Stomach (tissue), 8 donors: ENCODE measurements at regions not wholly inside any gene's neighbourhood (a gene's known extent, or its start where the extent isn't known, plus 50 kb on each side); places are given as distances from the start of the nearest gene placed in this dataset.

ENCODE experiments used
- DNase-seq, 2 donors: peaks; one replicate each; pipeline versions ENCODE4 v3.0.0 to v3.0.0-alpha.2; 2013 to 2019
- H3K27ac ChIP-seq, 5 donors: fragments of 200-600 bp in 4 of 5; sonication (generic) in 4 of 5; one replicate each; pipeline ENCODE4 v1.5.1; 2013 to 2019; ENCODE audit warnings: mild to moderate bottlenecking in 1 of 5, moderate library complexity in 1 of 5
- H3K27me3 ChIP-seq, 3 donors: fragments of 200-600 bp; sonication (generic); one replicate each; pipeline ENCODE4 v1.5.1; 2017 to 2019; ENCODE audit warnings: mixed run types in 1 of 3
- H3K36me3 ChIP-seq, 4 donors: fragments of 200-600 bp; sonication (generic); 1 replicate in 3 of 4; 2 replicates in 1 of 4; pipeline ENCODE4 v1.5.1; 2016 to 2019
- H3K4me1 ChIP-seq, 4 donors: fragments of 200-600 bp; sonication (generic); one replicate each; pipeline ENCODE4 v1.5.1; 2016 to 2019
- H3K4me3 ChIP-seq, 4 donors: fragments of 200-600 bp; sonication (generic) in 3 of 4; one replicate each; pipeline ENCODE4 v1.5.1; 2016 to 2019; ENCODE audit warnings: mild to moderate bottlenecking in 1 of 4
- H3K9me3 ChIP-seq, 4 donors: fragments of 200-600 bp; sonication (generic); one replicate each; pipeline ENCODE4 v1.5.1; 2016 to 2019
- EP300 ChIP-seq: sonication (generic); formaldehyde crosslinking; IDR thresholded peaks from one replicate; pipeline ENCODE4 v1.6.1; 2017; ENCODE audit warnings: antibody characterized with exemption
- POLR2A ChIP-seq, 4 donors: fragments of 450-650 bp; IDR thresholded peaks; one replicate each; pipeline ENCODE4 v1.6.1; 2016; ENCODE audit warnings: antibody characterized with exemption in 4 of 4, control low read depth in 2 of 4, mild to moderate bottlenecking in 1 of 4, moderate library complexity in 1 of 4
- POLR2AphosphoS5 ChIP-seq, 3 donors: sonication (generic); formaldehyde crosslinking; IDR thresholded peaks; one replicate each; pipeline ENCODE4 v1.6.1; 2016; ENCODE audit warnings: antibody characterized with exemption in 3 of 3
- WGBS, 5 donors: extraction: QIAGEN DNeasy Blood & Tissue Kit in 3 of 5; methylation state at CpG; one replicate each; pipeline versions ENCODE4 v1.1.5 to v1.1.7; 2013 to 2018; 5-methylcytosine and 5-hydroxymethylcytosine counted together
- intact Hi-C: fragments of 100-400 bp; cut with DNase I; formaldehyde crosslinking; loops from one replicate; pipeline ENCODE4 v1.15.1; 2023; ENCODE audit warnings: low total_unique reads
- TF ChIP-seq, protein P1 (sequence below), 7 experiments: fragments of 450-650 bp in 4 of 7; fragments of 200-600 bp in 3 of 7; sonication (generic) in 3 of 7; IDR thresholded peaks; one replicate each; pipeline ENCODE4 v1.5.1; 2016 to 2019; ENCODE audit warnings: antibody characterized with exemption in 7 of 7, control low read depth in 2 of 7, mild to moderate bottlenecking in 1 of 7
- donor health status: healthy with polysubstance abuse.
- donor health status: Bipolar disorder and iron deficiency.
- donor health status: healthy.

DNA sequence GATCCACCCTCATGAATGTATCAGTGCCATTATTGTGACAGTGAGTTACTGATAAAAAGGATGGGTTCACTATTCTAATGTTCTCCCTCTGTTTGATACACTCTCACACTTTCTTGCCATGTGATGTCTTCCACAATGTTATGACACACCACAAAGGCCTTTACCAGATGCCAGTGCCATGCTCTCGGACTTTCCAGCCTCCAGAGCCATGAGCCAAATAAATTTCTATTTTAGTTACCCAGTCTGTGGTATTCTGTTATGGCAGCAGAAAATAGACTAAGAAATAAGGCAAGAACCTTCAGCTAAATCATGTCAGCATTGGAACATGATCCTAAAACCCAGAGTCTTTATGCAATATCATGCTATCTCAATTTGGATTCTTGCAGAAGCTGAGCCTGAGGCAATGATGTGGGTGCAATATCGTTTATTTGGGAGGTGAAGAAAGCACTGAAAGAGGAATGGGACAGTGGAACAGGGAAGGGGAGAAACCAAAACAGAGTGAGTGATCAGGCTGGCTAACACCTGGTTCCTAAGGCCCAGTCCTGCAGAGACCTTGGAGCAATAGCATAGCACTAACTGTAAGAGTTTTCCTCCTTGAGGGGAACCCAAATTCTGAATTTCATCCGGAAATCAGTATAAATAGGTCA lies 130.4 kb upstream of the LRFN2 start:
- TF ChIP-seq EP300, result no peak
- TF ChIP-seq, protein P1, sequence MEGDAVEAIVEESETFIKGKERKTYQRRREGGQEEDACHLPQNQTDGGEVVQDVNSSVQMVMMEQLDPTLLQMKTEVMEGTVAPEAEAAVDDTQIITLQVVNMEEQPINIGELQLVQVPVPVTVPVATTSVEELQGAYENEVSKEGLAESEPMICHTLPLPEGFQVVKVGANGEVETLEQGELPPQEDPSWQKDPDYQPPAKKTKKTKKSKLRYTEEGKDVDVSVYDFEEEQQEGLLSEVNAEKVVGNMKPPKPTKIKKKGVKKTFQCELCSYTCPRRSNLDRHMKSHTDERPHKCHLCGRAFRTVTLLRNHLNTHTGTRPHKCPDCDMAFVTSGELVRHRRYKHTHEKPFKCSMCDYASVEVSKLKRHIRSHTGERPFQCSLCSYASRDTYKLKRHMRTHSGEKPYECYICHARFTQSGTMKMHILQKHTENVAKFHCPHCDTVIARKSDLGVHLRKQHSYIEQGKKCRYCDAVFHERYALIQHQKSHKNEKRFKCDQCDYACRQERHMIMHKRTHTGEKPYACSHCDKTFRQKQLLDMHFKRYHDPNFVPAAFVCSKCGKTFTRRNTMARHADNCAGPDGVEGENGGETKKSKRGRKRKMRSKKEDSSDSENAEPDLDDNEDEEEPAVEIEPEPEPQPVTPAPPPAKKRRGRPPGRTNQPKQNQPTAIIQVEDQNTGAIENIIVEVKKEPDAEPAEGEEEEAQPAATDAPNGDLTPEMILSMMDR (IDR thresholded peaks at IDR 0.05), result no peak
- TF ChIP-seq POLR2A (IDR thresholded peaks at IDR 0.05), result no peak
- TF ChIP-seq POLR2AphosphoS5 (IDR thresholded peaks at IDR 0.05), result no peak
- peaks cover 16 to 40% (median 28%) of the 10 kb centered on the region in 4 donors for H3K4me1 ChIP-seq
- intact Hi-C loops, result no loop called here
- H3K27ac ChIP-seq, result no peak overlapping the region
- H3K36me3 ChIP-seq, result no peaks in the 10 kb centered on the region
- no peaks in the 10 kb centered on the region for H3K9me3 ChIP-seq
- 72 to 82% (median 78%) methylated on average over 3 of the region's 3 CpGs for WGBS, 5 donors
- H3K4me3 ChIP-seq, result no peak overlapping the region
- no peaks in the 10 kb centered on the region for H3K27me3 ChIP-seq
- DNase-seq, result no peak

DNA sequence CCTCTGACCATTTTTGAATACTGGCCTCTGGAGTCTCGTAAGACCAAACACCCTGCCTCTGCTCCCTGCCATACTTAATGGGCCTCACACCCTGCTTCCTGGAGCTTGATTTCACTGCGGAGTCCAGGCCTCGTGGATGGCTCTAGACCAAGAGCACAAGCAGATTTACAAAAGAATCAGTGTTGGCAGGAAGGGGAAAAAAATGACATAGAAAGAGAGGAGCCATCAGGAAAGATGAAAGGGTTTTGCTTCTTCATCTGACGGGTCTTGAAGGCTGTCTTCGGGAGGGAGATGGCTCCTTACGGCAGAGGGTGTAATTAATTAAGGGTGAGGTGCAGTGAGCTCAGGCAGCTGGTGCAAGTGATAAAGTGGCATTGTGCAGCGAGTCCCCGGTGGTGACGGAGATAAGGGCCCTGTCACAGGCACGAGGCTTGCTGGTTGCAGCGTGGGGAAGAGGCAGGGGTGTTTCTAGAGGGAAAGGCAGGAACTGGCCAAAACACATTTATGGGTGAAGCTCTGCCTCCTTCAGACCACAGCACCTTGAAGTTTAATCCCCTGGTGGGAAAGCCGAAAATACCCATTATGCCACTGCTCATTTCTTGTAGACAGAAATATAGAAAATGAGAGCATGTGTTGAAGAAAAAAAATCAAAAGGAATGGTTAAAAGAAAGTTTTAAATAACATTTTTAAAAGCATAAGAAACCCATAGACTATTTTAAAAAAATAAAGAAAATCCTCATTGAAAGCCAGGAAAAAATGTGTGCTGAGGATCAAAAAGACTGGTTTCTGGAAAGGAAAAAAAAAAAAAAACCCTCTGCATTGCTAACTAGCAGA lies 128.6 kb upstream of the LRFN2 start:
- Histone ChIP-seq H3K4me3 (no peak overlapping the region), H3K27me3 (no peaks in the 10 kb centered on the region), H3K4me1 (peaks cover 16 to 50% (median 31%) of the 10 kb centered on the region in 4 donors), H3K36me3 (no peaks in the 10 kb centered on the region), H3K27ac (peak overlapping the region; percentile 71 to 78 (median 74)), H3K9me3 (no peaks in the 10 kb centered on the region)
- 20 to 32% (median 30%) methylated on average over 12 of the region's 12 CpGs for WGBS, 5 donors
- intact Hi-C loops, result no loop called here
- peak; percentile 40 to 65 for DNase-seq
- TF ChIP-seq, protein P1 (IDR thresholded peaks at IDR 0.05), result no peak
- TF ChIP-seq EP300 (no peak), POLR2AphosphoS5 (IDR thresholded peaks at IDR 0.05) (no peak), POLR2A (IDR thresholded peaks at IDR 0.05) (no peak)

DNA sequence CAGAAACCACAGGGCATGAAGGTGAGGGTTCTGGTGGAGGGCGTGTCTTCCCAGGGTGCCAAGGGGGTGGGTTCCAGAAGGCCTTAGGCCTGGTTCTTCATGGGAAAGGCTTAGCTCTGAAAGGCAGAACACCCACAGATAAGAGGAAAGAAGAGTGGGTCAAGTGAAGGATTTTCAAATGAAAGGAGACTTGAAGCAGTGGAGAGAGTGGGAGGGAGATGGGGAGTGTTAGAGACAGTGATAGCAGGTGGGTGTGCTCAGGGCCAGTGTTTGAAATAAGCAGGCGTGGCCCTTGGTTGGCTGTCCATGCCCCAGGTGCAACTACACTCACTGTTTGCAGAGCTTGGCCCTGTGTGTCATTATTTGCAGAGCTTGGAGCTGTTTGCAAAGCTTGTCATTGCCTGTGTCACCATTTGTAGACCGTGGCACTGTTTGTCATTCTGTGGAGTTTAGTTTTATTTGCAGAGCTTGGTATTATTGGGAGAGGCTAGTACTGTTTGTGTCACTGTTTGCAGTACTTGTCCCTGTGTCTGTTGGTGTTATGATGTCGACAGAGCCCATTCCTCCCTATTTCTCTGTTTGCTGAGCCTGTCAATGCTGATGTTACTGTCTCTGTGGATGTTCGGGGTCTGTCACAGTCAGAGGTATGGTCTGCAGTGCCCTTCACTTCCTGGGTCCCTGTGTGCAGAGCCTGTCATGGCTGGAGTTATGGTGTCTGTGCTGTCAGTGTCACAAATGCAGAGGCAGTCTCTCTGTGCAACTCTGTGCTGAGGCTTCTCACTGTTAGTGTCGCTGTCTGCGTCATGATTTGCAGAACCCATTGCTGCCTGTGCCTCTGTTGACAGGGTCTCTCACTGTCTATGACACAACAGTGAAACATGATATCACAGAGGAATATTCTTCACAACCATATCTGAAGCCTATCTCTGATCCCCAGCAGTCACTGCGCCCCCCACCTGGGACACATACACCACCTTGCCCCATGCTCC lies 127.7 kb upstream of the LRFN2 start:
- peaks cover 13 to 50% (median 24%) of the 10 kb centered on the region in 4 donors for H3K4me1 ChIP-seq
- H3K36me3 ChIP-seq, result no peaks in the 10 kb centered on the region
- intact Hi-C loops, result no loop called here
- H3K27ac ChIP-seq, result peak overlapping the region; percentile 71 to 78 (median 74)
- H3K4me3 ChIP-seq, result no peak overlapping the region
- peak; percentile 77 to 85 for DNase-seq
- 52 to 69% (median 62%) methylated on average over 8 of the region's 8 CpGs for WGBS, 5 donors
- no peaks in the 10 kb centered on the region for H3K27me3 ChIP-seq
- H3K9me3 ChIP-seq, result no peaks in the 10 kb centered on the region
- TF ChIP-seq EP300, result no peak
- TF ChIP-seq, protein P1 (IDR thresholded peaks at IDR 0.05), result peak in 1 of 7 experiments; percentile 13
- TF ChIP-seq POLR2AphosphoS5 (IDR thresholded peaks at IDR 0.05), result peak in 2 of 3 donors; percentile 25 to 58
- TF ChIP-seq POLR2A (IDR thresholded peaks at IDR 0.05), result no peak

DNA sequence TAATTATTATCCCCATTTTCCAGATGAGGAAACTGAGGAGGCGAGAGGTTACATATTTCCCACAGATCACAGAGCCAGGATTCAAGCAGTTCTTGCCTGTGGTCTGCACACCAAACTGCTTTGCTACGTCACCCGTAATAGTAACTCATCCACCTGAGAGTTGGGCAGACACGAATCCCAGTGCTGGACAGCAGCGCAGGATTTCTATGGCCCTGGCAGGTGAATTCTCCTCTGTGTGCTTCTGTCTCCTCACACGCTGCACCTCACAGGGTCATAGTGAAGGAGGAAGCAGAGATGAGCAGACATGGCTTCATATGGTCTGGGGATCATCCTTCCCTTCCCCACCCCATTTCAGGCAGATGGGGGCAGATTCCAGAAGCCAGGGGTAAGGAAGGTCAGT lies 127.0 kb upstream of the LRFN2 start:
- 90 to 92% (median 92%) methylated on average over 6 of the region's 6 CpGs for WGBS, 5 donors
- Histone ChIP-seq H3K27ac (peak overlapping the region in 4 of 5 donors; percentile 49 to 78 (median 68)), H3K36me3 (no peaks in the 10 kb centered on the region), H3K9me3 (no peaks in the 10 kb centered on the region), H3K27me3 (no peaks in the 10 kb centered on the region), H3K4me1 (peaks cover 9 to 42% (median 17%) of the 10 kb centered on the region in 4 donors), H3K4me3 (no peak overlapping the region)
- no peak for TF ChIP-seq POLR2A (IDR thresholded peaks at IDR 0.05)
- TF ChIP-seq, protein P1 (IDR thresholded peaks at IDR 0.05), result no peak
- no peak for TF ChIP-seq POLR2AphosphoS5 (IDR thresholded peaks at IDR 0.05)
- no peak for TF ChIP-seq EP300
- DNase-seq, result peak in 1 of 2 donors; percentile 28
- intact Hi-C loops, result no loop called here
